Sigmoid colon (tissue), 4 donors: ENCODE measurements at regions not wholly inside any gene's neighbourhood (a gene's known extent, or its start where the extent isn't known, plus 50 kb on each side); places are given as distances from the start of the nearest gene placed in this dataset.

Source experiments
- CTCF ChIP-seq, 4 experiments: fragments of 450-650 bp in 3 of 4; fragments of 200-600 bp in 1 of 4; IDR thresholded peaks; one replicate each; pipeline ENCODE4 v1.5.1; 2016 to 2019; ENCODE audit warnings: antibody characterized with exemption in 4 of 4, mild to moderate bottlenecking in 3 of 4, moderate library complexity in 2 of 4
- POLR2A ChIP-seq, 2 donors: fragments of 450-650 bp; IDR thresholded peaks; one replicate each; pipeline ENCODE4 v1.6.1; 2016; ENCODE audit warnings: antibody characterized with exemption in 2 of 2, mild to moderate bottlenecking in 2 of 2, moderate library complexity in 2 of 2
- POLR2AphosphoS5 ChIP-seq, 4 donors: sonication (generic); formaldehyde crosslinking; IDR thresholded peaks; one replicate each; pipeline ENCODE4 v1.6.1; 2017; ENCODE audit warnings: antibody characterized with exemption in 4 of 4

- TF ChIP-seq POLR2A (IDR thresholded peaks at IDR 0.05), result no peak
- TF ChIP-seq CTCF (IDR thresholded peaks at IDR 0.05), result no peak
- TF ChIP-seq POLR2AphosphoS5 (IDR thresholded peaks at IDR 0.05), result no peak
Measured at GRCh38 chr5:133877351-133878235, 90.8 kb downstream of the C5orf15 start.
